NCI-H526 treated with DMSO at 0.1 percent for 48 hours (cell line): ENCODE measurements at regions not wholly inside any gene's neighbourhood (a gene's known extent, or its start where the extent isn't known, plus 50 kb on each side); places are given as distances from the start of the nearest gene placed in this dataset.
"Not testable (repeated sequence)": the region's sequence is repeated elsewhere in the genome, so short reads cannot be mapped to it uniquely, and the experiment has no call there.

Experiments used
- DNase-seq: peaks from one replicate; lab custom pipeline; 2025; lab: John Stamatoyannopoulos, UW

- DNase-seq: no peak
Measured at GRCh38 chr13:21879263-21879914, 208.5 kb downstream of the FGF9 start.

- peak; percentile 89 for DNase-seq
Measured at GRCh38 chr13:21882766-21883165, 211.9 kb downstream of the FGF9 start.

- no peak for DNase-seq
Measured at GRCh38 chr13:21883713-21884112, 212.8 kb downstream of the FGF9 start.

- DNase-seq: peak; percentile 77
Measured at GRCh38 chr13:21884299-21884909, 213.5 kb downstream of the FGF9 start.

GRCh38 chr13:21884965-21885567, 214.2 kb downstream of the FGF9 start:
- no peak for DNase-seq

- no peak for DNase-seq
Measured at GRCh38 chr13:21885714-21886224, 214.9 kb downstream of the FGF9 start.

- no peak for DNase-seq
Measured at GRCh38 chr13:21889651-21890050, 218.8 kb downstream of the FGF9 start.

- not testable (repeated sequence) for DNase-seq
Measured at GRCh38 chr13:21890220-21890619, 219.3 kb downstream of the FGF9 start.

- no peak for DNase-seq
Measured at GRCh38 chr13:21894091-21894490, 223.2 kb downstream of the FGF9 start.

GRCh38 chr13:21894703-21895699, 224.1 kb downstream of the FGF9 start:
- no peak for DNase-seq

- no peak for DNase-seq
Measured at GRCh38 chr13:21895779-21896178, 224.9 kb downstream of the FGF9 start.

GRCh38 chr13:21897161-21897560, 226.3 kb downstream of the FGF9 start:
- DNase-seq: no peak

- no peak for DNase-seq
Measured at GRCh38 chr13:21898459-21898858, 227.6 kb downstream of the FGF9 start.

GRCh38 chr13:21898945-21899344, 228.1 kb downstream of the FGF9 start:
- no peak for DNase-seq

GRCh38 chr13:21901336-21901735, 230.5 kb downstream of the FGF9 start:
- DNase-seq: no peak

GRCh38 chr13:21901811-21902708, 231.2 kb downstream of the FGF9 start:
- no peak for DNase-seq

GRCh38 chr13:21902709-21903098, 231.8 kb downstream of the FGF9 start:
- no peak for DNase-seq

GRCh38 chr13:21905486-21905885, 234.6 kb downstream of the FGF9 start:
- no peak for DNase-seq

- DNase-seq: no peak
Measured at GRCh38 chr13:21909331-21909730, 238.5 kb downstream of the FGF9 start.

- DNase-seq: no peak
Measured at GRCh38 chr13:21910546-21910945, 239.7 kb downstream of the FGF9 start.
